ENCODE measurements at regions not wholly inside any gene's neighbourhood (a gene's known extent, or its start where the extent isn't known, plus 50 kb on each side); places are given as distances from the start of the nearest gene placed in this dataset.

GRCh38 chr1:232531291-232531690, 98.6 kb downstream of the SIPA1L2 start:
- TF ChIP-seq CTCF (IDR thresholded peaks at IDR 0.05) = no peak
- TF ChIP-seq POLR2A (IDR thresholded peaks at IDR 0.05) = no peak
